Transverse colon (tissue), 4 donors: ENCODE measurements at regions not wholly inside any gene's neighbourhood (a gene's known extent, or its start where the extent isn't known, plus 50 kb on each side); places are given as distances from the start of the nearest gene placed in this dataset.

Experiments used
- EP300 ChIP-seq: sonication (generic); formaldehyde crosslinking; IDR thresholded peaks from one replicate; pipeline ENCODE4 v1.6.1; 2017; ENCODE audit warnings: antibody characterized with exemption, low read depth
- POLR2A ChIP-seq: fragments of 450-650 bp; IDR thresholded peaks from one replicate; pipeline ENCODE4 v1.6.1; 2016; ENCODE audit warnings: antibody characterized with exemption, mild to moderate bottlenecking, moderate library complexity
- POLR2AphosphoS5 ChIP-seq, 3 donors: sonication (generic); formaldehyde crosslinking; IDR thresholded peaks; one replicate each; pipeline ENCODE4 v1.6.1; 2016; ENCODE audit warnings: antibody characterized with exemption in 3 of 3
- TF ChIP-seq, protein P1 (sequence below), 5 experiments: fragments of 200-600 bp in 3 of 5; fragments of 450-650 bp in 2 of 5; sonication (generic) in 3 of 5; IDR thresholded peaks; 1 replicate in 2 of 5; 2 replicates in 3 of 5; pipeline ENCODE4 v1.5.1; 2016 to 2017; ENCODE audit warnings: antibody characterized with exemption in 5 of 5, inconsistent platforms in 3 of 5, mild to moderate bottlenecking in 2 of 5, moderate library complexity in 1 of 5

DNA sequence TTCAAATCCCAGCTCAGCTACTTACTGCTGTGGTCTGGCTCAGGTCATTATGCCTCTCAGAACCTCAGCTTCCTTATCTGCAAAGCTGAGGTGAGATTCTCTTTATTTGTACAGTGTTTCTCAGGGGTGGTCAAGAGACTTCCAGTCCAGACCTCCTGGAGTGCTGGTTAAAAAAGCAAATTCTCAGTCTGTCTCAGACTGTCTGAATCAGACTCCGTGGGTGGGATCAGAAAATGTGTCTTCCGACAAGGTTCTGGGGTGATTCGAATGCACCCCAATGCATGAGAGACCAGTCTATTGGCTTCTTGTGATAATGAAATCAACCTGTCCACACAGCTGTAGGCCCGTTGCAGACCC is 137.7 kb upstream of the SMIM23 start:
- TF ChIP-seq, protein P1, sequence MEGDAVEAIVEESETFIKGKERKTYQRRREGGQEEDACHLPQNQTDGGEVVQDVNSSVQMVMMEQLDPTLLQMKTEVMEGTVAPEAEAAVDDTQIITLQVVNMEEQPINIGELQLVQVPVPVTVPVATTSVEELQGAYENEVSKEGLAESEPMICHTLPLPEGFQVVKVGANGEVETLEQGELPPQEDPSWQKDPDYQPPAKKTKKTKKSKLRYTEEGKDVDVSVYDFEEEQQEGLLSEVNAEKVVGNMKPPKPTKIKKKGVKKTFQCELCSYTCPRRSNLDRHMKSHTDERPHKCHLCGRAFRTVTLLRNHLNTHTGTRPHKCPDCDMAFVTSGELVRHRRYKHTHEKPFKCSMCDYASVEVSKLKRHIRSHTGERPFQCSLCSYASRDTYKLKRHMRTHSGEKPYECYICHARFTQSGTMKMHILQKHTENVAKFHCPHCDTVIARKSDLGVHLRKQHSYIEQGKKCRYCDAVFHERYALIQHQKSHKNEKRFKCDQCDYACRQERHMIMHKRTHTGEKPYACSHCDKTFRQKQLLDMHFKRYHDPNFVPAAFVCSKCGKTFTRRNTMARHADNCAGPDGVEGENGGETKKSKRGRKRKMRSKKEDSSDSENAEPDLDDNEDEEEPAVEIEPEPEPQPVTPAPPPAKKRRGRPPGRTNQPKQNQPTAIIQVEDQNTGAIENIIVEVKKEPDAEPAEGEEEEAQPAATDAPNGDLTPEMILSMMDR (IDR thresholded peaks at IDR 0.05), result no peak
- TF ChIP-seq POLR2AphosphoS5 (IDR thresholded peaks at IDR 0.05) (no peak), EP300 (no peak), POLR2A (no peak)
